KG1 (cell line): ENCODE measurements at regions not wholly inside any gene's neighbourhood (a gene's known extent, or its start where the extent isn't known, plus 50 kb on each side); places are given as distances from the start of the nearest gene placed in this dataset.
"Not testable (repeated sequence)": the region's sequence is repeated elsewhere in the genome, so short reads cannot be mapped to it uniquely, and the experiment has no call there.

Experiments
- DNase-seq: peaks from one replicate; lab custom pipeline; 2025; lab: John Stamatoyannopoulos, UW

GRCh38 chr6:139474145-139475108 is 100.0 kb upstream of the CITED2 start:
- DNase-seq = no peak

GRCh38 chr6:139473731-139474130 is 99.3 kb upstream of the CITED2 start:
- no peak for DNase-seq

GRCh38 chr6:139473231-139473701 is 98.8 kb upstream of the CITED2 start:
- DNase-seq = no peak

GRCh38 chr6:139472351-139473015 is 98.0 kb upstream of the CITED2 start:
- no peak for DNase-seq

- no peak for DNase-seq
Measured at GRCh38 chr6:139470997-139471396, 96.5 kb upstream of the CITED2 start.

- no peak for DNase-seq
Measured at GRCh38 chr6:139468178-139468819, 93.9 kb upstream of the CITED2 start.

- no peak for DNase-seq
Measured at GRCh38 chr6:139457476-139457875, 83.0 kb upstream of the CITED2 start.

GRCh38 chr6:139452148-139452876 is 77.9 kb upstream of the CITED2 start:
- no peak for DNase-seq

- no peak for DNase-seq
Measured at GRCh38 chr6:139449611-139450000, 75.2 kb upstream of the CITED2 start.

GRCh38 chr6:139448998-139449610 is 74.7 kb upstream of the CITED2 start:
- DNase-seq = no peak

GRCh38 chr6:139448051-139448649 is 73.7 kb upstream of the CITED2 start:
- DNase-seq = no peak

- no peak for DNase-seq
Measured at GRCh38 chr6:139447656-139447975, 73.2 kb upstream of the CITED2 start.

- DNase-seq = no peak
Measured at GRCh38 chr6:139446768-139447655, 72.6 kb upstream of the CITED2 start.

- DNase-seq = no peak
Measured at GRCh38 chr6:139446138-139446715, 71.8 kb upstream of the CITED2 start.

- not testable (repeated sequence) for DNase-seq
Measured at GRCh38 chr6:139444273-139444787, 69.9 kb upstream of the CITED2 start.

GRCh38 chr6:139443231-139444112 is 69.0 kb upstream of the CITED2 start:
- DNase-seq = no peak

GRCh38 chr6:139442188-139442671 is 67.8 kb upstream of the CITED2 start:
- DNase-seq = no peak

GRCh38 chr6:139439349-139439748 is 64.9 kb upstream of the CITED2 start:
- no peak for DNase-seq
